HCT116 (cell line): ENCODE measurements at regions not wholly inside any gene's neighbourhood (a gene's known extent, or its start where the extent isn't known, plus 50 kb on each side); places are given as distances from the start of the nearest gene placed in this dataset.

Experiments used
- ATAC-seq: fragments of 200-7000 bp; cut with Tn5 transposase; 2 replicates; pipeline ENCODE4 v1.9.1; 2020; ENCODE audit warnings: mild to moderate bottlenecking, moderate library complexity
- BruUV-seq: library from RNA; stranded (reverse); fragments of 400-500 nt; replicated peaks from 2 replicates; lab custom pipeline; 2021; lab: Mats Ljungman, UMichigan
- CTCF ChIA-PET: fragments of 300-600 bp; sonication (Branson Sonifier 250); formaldehyde crosslinking; loops from one replicate; lab custom pipeline; 2021; ENCODE audit warnings: antibody characterized with exemption; lab: Charles Lee
- POLR2A ChIA-PET: fragments of 300-600, 350-600 bp; sonication (Branson Sonifier 250); formaldehyde crosslinking; loops from one replicate; lab custom pipeline; 2021; ENCODE audit warnings: antibody characterized with exemption; lab: Charles Lee
- RAD21 ChIA-PET, 2 experiments: fragments of 300-600 bp; sonication (Branson Sonifier 250); formaldehyde crosslinking; loops; one replicate each; lab custom pipeline; 2023; ENCODE audit warnings: low total read pairs in 2 of 2; ENCODE audit not compliant: uncharacterized antibody in 2 of 2, unreplicated experiment in 2 of 2, low non-redundant PET in 1 of 2; lab: Charles Lee
- DNase-seq: peaks from one replicate; pipeline ENCODE4 v3.0.0-alpha.2; 2010; ENCODE audit warnings: low read depth, low spot score
- H2AFZ ChIP-seq: fragments of 200-600 bp; shearing (Covaris generic), sonication (generic); 2 replicates; pipeline ENCODE4 v1.6.1; 2017; ENCODE audit warnings: low read depth, mixed run types, mixed read lengths, antibody characterized with exemption, low read length; ENCODE audit not compliant: poor library complexity, severe bottlenecking
- H3K27ac ChIP-seq: 2 replicates; pipeline ENCODE4 v1.5.1; 2012; ENCODE audit warnings: low read depth, low read length
- H3K27me3 ChIP-seq: fragments of 200-600 bp; sonication (generic); 2 replicates; pipeline ENCODE4 v1.6.1; 2016; ENCODE audit warnings: mixed run types, low read length, mixed read lengths; ENCODE audit not compliant: insufficient read depth
- H3K36me3 ChIP-seq, 2 experiments: fragments of 200-500 bp in 1 of 2; fragments of 200-600 bp in 1 of 2; sonication (Bioruptor generic) in 1 of 2; sonication (generic) in 1 of 2; 2 replicates each; pipeline versions ENCODE4 v1.5.1 to v1.6.1; 2014 to 2016; ENCODE audit warnings: low read length in 2 of 2, inconsistent platforms in 1 of 2, mixed read lengths in 1 of 2, mixed run types in 1 of 2; ENCODE audit not compliant: insufficient read depth in 2 of 2, control insufficient read depth in 1 of 2
- H3K4me1 ChIP-seq, 2 experiments: fragments of 200-600 bp in 1 of 2; sonication (generic) in 1 of 2; 2 replicates each; pipeline versions ENCODE4 v1.5.1 to v1.6.1; 2012 to 2017; ENCODE audit warnings: low read length in 2 of 2, inconsistent platforms in 1 of 2, mild to moderate bottlenecking in 1 of 2, mixed read lengths in 1 of 2, mixed run types in 1 of 2, moderate library complexity in 1 of 2; ENCODE audit not compliant: insufficient read depth in 2 of 2, control insufficient read depth in 1 of 2
- H3K4me2 ChIP-seq: fragments of 200-600 bp; sonication (generic); 2 replicates; pipeline ENCODE4 v1.6.1; 2017; ENCODE audit warnings: mixed run types, low read length, mixed read lengths
- H3K4me3 ChIP-seq, 2 experiments: fragments of 200-600 bp in 1 of 2; sonication (generic) in 1 of 2; replicated peaks in 1 of 2; 2 replicates each; pipeline ENCODE4 v1.5.1; 2011 to 2016; ENCODE audit warnings: low read length in 2 of 2, control low read depth in 1 of 2, low read depth in 1 of 2, mild to moderate bottlenecking in 1 of 2, mixed read lengths in 1 of 2, mixed run types in 1 of 2
- H3K79me2 ChIP-seq: fragments of 200-600 bp; sonication (generic); 2 replicates; pipeline ENCODE4 v1.6.1; 2017; ENCODE audit warnings: mild to moderate bottlenecking, mixed run types, low read length, moderate library complexity, mixed read lengths; ENCODE audit not compliant: insufficient read depth
- H3K9ac ChIP-seq: fragments of 200-600 bp; sonication (generic); 2 replicates; pipeline ENCODE4 v1.6.1; 2016; ENCODE audit warnings: low read length, mixed read lengths
- H3K9me2 ChIP-seq: fragments of 200-600 bp; sonication (generic), shearing (Covaris generic); 2 replicates; pipeline ENCODE4 v1.6.1; 2017; ENCODE audit warnings: mixed run types, mild to moderate bottlenecking, moderate library complexity; ENCODE audit not compliant: insufficient read depth
- H3K9me3 ChIP-seq, 2 experiments: fragments of 200-500 bp in 1 of 2; fragments of 200-600 bp in 1 of 2; sonication (Bioruptor generic) in 1 of 2; sonication (generic) in 1 of 2; 2 replicates each; pipeline ENCODE4 v1.6.1; 2014 to 2017; ENCODE audit warnings: low read length in 2 of 2, mixed read lengths in 2 of 2, inconsistent platforms in 1 of 2, low read depth in 1 of 2, mild to moderate bottlenecking in 1 of 2, mixed run types in 1 of 2, moderate library complexity in 1 of 2; ENCODE audit not compliant: control insufficient read depth in 1 of 2, insufficient read depth in 1 of 2
- H4K20me1 ChIP-seq: fragments of 200-600 bp; sonication (generic), shearing (Covaris generic); 2 replicates; pipeline ENCODE4 v1.6.1; 2017; ENCODE audit warnings: mixed run types, mild to moderate bottlenecking, moderate library complexity; ENCODE audit not compliant: insufficient read depth
- CBX3 ChIP-seq: IDR thresholded peaks from 2 replicates; pipeline ENCODE4 v1.6.1; 2012; ENCODE audit warnings: low read depth
- ELF1 ChIP-seq: IDR thresholded peaks from 2 replicates; pipeline ENCODE4 v1.6.1; 2012; ENCODE audit warnings: low read depth, borderline replicate concordance
- EZH2 ChIP-seq: fragments of 200-600 bp; sonication (generic); IDR thresholded peaks from 2 replicates; pipeline ENCODE4 v1.6.1; 2017; ENCODE audit warnings: antibody characterized with exemption, mixed run types
- POLR2A ChIP-seq: IDR thresholded peaks from 2 replicates; pipeline ENCODE4 v1.7.0; 2011; ENCODE audit warnings: borderline replicate concordance; ENCODE audit not compliant: insufficient read depth, insufficient read length; ENCODE audit errors: extremely low read depth
- POLR2AphosphoS5 ChIP-seq: IDR thresholded peaks from 2 replicates; pipeline ENCODE4 v1.6.1; 2011; ENCODE audit warnings: mild to moderate bottlenecking, low read depth, low read length, moderate library complexity
- SRF ChIP-seq: IDR thresholded peaks from 2 replicates; pipeline ENCODE4 v1.6.1; 2012; ENCODE audit warnings: low read depth
- TCF7L2 ChIP-seq: IDR thresholded peaks from 2 replicates; pipeline ENCODE4 v1.7.0; 2011; ENCODE audit warnings: borderline replicate concordance, inconsistent platforms; ENCODE audit not compliant: insufficient read depth, insufficient read length; ENCODE audit errors: extremely low read depth
- YY1 ChIP-seq: IDR thresholded peaks from 2 replicates; pipeline ENCODE4 v1.6.1; 2011; ENCODE audit warnings: low read length, low read depth, moderate library complexity, mild to moderate bottlenecking; ENCODE audit not compliant: insufficient replicate concordance; ENCODE audit errors: extremely low read depth
- intact Hi-C: fragments of 100-400 bp; cut with micrococcal nuclease; formaldehyde crosslinking; loops from 2 replicates; pipeline ENCODE4 v1.10.0; 2022
- TF ChIP-seq, protein P1 (sequence below), 3 experiments: fragments of 200-600 bp in 1 of 3; sonication (generic) in 1 of 3; IDR thresholded peaks in 2 of 3; conservative IDR thresholded peaks in 1 of 3; 2 replicates each; pipeline ENCODE4 v1.5.1; 2012 to 2017; ENCODE audit warnings: low read depth in 2 of 3, low read length in 2 of 3, antibody characterized with exemption in 1 of 3, borderline replicate concordance in 1 of 3, control low read depth in 1 of 3, mild to moderate bottlenecking in 1 of 3, mixed read lengths in 1 of 3, mixed run types in 1 of 3, moderate library complexity in 1 of 3; ENCODE audit not compliant: insufficient read depth in 1 of 3
- TF ChIP-seq, protein P2 (sequence below): IDR thresholded peaks from 2 replicates; pipeline ENCODE4 v1.6.1; 2012
- TF ChIP-seq, protein P3 (sequence below): IDR thresholded peaks from 2 replicates; pipeline ENCODE4 v1.6.1; 2011; ENCODE audit warnings: mild to moderate bottlenecking, low read length, moderate library complexity; ENCODE audit not compliant: insufficient replicate concordance; ENCODE audit errors: extremely low read depth

DNA sequence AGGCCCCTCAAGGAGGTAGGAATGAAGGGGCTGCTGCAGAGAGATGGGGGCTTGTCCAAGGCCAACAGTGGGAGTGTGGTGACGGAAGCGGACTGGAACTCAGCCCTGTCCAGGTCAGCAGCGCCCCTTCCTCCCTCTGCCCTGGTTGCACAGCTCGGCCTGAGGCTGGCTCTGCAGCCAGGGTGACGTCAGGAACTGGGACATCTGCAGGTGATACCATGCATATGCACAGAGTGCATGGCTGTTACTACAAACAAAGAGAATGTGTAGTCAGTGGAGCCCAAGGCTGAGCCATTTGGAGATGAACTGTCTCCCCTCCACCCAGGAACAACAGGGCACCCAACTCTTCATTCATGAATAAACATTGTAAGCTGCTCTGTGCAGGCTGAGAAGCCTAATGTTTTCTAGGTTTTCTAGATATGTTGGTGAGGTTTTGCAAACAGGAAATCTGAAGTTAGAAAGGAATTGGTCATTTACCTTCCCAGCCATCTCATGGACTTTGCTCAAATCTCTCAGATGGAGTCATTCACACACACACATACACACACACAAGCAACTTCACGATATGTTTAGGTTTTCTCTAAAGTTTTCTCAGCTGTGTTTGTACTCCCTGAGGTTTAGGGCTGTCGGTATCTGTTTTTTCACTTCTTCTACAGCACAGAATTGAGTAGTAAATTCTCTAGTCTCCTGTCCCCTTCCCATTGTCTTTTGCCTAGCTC, 117.2 kb downstream of the TLE3 start (continued):
- TF ChIP-seq, protein P1, sequence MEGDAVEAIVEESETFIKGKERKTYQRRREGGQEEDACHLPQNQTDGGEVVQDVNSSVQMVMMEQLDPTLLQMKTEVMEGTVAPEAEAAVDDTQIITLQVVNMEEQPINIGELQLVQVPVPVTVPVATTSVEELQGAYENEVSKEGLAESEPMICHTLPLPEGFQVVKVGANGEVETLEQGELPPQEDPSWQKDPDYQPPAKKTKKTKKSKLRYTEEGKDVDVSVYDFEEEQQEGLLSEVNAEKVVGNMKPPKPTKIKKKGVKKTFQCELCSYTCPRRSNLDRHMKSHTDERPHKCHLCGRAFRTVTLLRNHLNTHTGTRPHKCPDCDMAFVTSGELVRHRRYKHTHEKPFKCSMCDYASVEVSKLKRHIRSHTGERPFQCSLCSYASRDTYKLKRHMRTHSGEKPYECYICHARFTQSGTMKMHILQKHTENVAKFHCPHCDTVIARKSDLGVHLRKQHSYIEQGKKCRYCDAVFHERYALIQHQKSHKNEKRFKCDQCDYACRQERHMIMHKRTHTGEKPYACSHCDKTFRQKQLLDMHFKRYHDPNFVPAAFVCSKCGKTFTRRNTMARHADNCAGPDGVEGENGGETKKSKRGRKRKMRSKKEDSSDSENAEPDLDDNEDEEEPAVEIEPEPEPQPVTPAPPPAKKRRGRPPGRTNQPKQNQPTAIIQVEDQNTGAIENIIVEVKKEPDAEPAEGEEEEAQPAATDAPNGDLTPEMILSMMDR (IDR thresholded peaks at IDR 0.05 in 2 of 3, conservative IDR thresholded peaks at IDR 0.05 in 1 of 3; ENCODE audit: borderline replicate concordance in 1 of 3, insufficient read depth in 1 of 3, low read depth in 2 of 3, low read length in 2 of 3) = no peak
- TF ChIP-seq YY1 = no peak

DNA sequence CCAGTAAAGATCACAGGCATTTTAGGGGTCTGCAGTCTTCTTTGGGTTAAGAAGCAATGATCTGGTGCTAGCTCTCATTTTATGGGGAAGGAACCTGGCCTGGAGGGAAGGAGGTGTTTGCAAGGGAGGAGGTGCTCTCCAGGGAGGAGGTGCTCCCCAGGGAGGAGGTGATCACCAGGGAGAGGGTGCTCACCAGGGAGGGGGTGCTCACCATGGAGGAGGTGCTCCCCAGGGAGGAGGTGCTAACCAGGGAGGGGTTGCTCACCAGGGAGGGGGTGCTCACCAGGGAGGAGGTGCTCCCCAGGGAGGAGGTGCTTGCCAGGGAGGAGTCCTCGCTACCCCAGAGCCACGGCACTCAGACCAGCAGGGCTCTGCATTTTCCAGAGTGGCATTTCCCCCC, 115.7 kb downstream of the TLE3 start:
- intact Hi-C loops = no loop called here
- H3K79me2 ChIP-seq = no peaks in the 10 kb centered on the region
- CTCF ChIA-PET = no interaction called here
- H4K20me1 ChIP-seq = no peaks in the 10 kb centered on the region
- H2AFZ ChIP-seq = no peak overlapping the region
- H3K4me1 ChIP-seq = peaks cover 0 to 14% of the 10 kb centered on the region in 2 experiments; a peak in 2 of 4 replicates
- peaks cover 47% of the 10 kb centered on the region for H3K27me3 ChIP-seq
- BruUV-seq = no TSS peak
- no peak overlapping the region for H3K9ac ChIP-seq
- no peaks in the 10 kb centered on the region for H3K9me2 ChIP-seq
- RAD21 ChIA-PET = no interaction called here
- TF ChIP-seq, protein P2, sequence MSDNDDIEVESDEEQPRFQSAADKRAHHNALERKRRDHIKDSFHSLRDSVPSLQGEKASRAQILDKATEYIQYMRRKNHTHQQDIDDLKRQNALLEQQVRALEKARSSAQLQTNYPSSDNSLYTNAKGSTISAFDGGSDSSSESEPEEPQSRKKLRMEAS = no peak
- TF ChIP-seq CBX3 (no peak), EZH2 (no peak), POLR2AphosphoS5 (no peak), SRF (no peak), POLR2A (no peak), TCF7L2 (no peak), ELF1 (no peak), YY1 (no peak)
- TF ChIP-seq, protein P3, sequence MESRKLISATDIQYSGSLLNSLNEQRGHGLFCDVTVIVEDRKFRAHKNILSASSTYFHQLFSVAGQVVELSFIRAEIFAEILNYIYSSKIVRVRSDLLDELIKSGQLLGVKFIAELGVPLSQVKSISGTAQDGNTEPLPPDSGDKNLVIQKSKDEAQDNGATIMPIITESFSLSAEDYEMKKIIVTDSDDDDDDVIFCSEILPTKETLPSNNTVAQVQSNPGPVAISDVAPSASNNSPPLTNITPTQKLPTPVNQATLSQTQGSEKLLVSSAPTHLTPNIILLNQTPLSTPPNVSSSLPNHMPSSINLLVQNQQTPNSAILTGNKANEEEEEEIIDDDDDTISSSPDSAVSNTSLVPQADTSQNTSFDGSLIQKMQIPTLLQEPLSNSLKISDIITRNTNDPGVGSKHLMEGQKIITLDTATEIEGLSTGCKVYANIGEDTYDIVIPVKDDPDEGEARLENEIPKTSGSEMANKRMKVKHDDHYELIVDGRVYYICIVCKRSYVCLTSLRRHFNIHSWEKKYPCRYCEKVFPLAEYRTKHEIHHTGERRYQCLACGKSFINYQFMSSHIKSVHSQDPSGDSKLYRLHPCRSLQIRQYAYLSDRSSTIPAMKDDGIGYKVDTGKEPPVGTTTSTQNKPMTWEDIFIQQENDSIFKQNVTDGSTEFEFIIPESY = no peak
- TF ChIP-seq, all 23 proteins: peak for 0
- ATAC-seq (no peak), DNase-seq (no peak)
- Histone ChIP-seq H3K4me3 (no peak overlapping the region), H3K36me3 (no peaks in the 10 kb centered on the region), H3K9me3 (no peaks in the 10 kb centered on the region), H3K4me2 (no peak overlapping the region), H3K27ac (no peak overlapping the region)
- POLR2A ChIA-PET = no interaction called here
